Neural progenitor cell (in vitro differentiated cells): ENCODE measurements at regions not wholly inside any gene's neighbourhood (a gene's known extent, or its start where the extent isn't known, plus 50 kb on each side); places are given as distances from the start of the nearest gene placed in this dataset.

Experiments used
- EZH2 ChIP-seq: fragments of 200-600 bp; sonication (generic); IDR thresholded peaks from 2 replicates; pipeline ENCODE4 v1.6.1; 2017; ENCODE audit warnings: antibody characterized with exemption, mild to moderate bottlenecking, moderate library complexity
- EZH2phosphoT487 ChIP-seq: fragments of 200-600 bp; sonication (generic); IDR thresholded peaks from 2 replicates; pipeline ENCODE4 v1.6.1; 2017; ENCODE audit warnings: antibody characterized with exemption
- TF ChIP-seq, protein P1 (sequence below): fragments of 200-600 bp; sonication (generic); IDR thresholded peaks from 2 replicates; pipeline ENCODE4 v1.5.1; 2017; ENCODE audit warnings: antibody characterized with exemption, mild to moderate bottlenecking

DNA sequence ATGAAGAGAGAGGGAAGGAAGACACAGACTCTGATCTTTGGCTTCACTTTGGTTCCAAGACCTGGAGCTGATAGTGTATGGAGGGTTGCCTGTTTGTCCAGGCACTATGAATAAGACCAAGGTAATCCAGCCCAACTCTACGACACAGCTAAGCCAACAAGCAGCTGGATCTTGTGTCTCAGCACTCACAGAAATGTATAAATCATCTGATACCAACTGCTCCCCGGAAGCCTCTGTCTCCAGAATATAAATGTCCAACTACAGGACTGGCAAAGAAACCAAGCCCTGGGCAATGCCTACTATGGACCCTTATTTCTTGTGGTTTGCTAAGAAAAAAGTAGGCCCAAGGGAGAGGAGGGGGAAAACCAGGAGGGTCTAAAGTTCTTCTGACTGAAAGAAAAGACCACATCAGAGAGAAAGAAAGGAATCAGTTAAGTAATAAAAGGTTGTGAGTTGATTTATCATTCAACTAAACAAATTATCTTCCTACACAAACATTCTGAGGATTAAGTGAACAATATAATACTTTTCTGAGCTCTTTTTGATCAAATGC lies 204.0 kb downstream of the DAD1 start:
- no peak for TF ChIP-seq EZH2
- TF ChIP-seq, protein P1, sequence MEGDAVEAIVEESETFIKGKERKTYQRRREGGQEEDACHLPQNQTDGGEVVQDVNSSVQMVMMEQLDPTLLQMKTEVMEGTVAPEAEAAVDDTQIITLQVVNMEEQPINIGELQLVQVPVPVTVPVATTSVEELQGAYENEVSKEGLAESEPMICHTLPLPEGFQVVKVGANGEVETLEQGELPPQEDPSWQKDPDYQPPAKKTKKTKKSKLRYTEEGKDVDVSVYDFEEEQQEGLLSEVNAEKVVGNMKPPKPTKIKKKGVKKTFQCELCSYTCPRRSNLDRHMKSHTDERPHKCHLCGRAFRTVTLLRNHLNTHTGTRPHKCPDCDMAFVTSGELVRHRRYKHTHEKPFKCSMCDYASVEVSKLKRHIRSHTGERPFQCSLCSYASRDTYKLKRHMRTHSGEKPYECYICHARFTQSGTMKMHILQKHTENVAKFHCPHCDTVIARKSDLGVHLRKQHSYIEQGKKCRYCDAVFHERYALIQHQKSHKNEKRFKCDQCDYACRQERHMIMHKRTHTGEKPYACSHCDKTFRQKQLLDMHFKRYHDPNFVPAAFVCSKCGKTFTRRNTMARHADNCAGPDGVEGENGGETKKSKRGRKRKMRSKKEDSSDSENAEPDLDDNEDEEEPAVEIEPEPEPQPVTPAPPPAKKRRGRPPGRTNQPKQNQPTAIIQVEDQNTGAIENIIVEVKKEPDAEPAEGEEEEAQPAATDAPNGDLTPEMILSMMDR: no peak
- no peak for TF ChIP-seq EZH2phosphoT487
